Trophoblast cell (in vitro differentiated cells and primary cell): ENCODE measurements at regions not wholly inside any gene's neighbourhood (a gene's known extent, or its start where the extent isn't known, plus 50 kb on each side); places are given as distances from the start of the nearest gene placed in this dataset.
"Not testable (repeated sequence)": the region's sequence is repeated elsewhere in the genome, so short reads cannot be mapped to it uniquely, and the experiment has no call there.

Experiments used
- DNase-seq, 2 donors: peaks; one replicate each; pipeline ENCODE4 v3.0.0-alpha.2; 2016
- H2AFZ ChIP-seq: 2 replicates; pipeline ENCODE4 v1.6.1; 2013; ENCODE audit warnings: low read length, moderate library complexity, mild to moderate bottlenecking; ENCODE audit not compliant: insufficient read depth, poor library complexity
- H2AK5ac ChIP-seq: 2 replicates; pipeline ENCODE4 v1.6.1; 2013; ENCODE audit warnings: mild to moderate bottlenecking, low read length
- H2BK120ac ChIP-seq: 2 replicates; pipeline ENCODE4 v1.6.1; 2013; ENCODE audit warnings: low read length, mild to moderate bottlenecking, moderate library complexity; ENCODE audit not compliant: insufficient read depth, poor library complexity
- H2BK12ac ChIP-seq: 2 replicates; pipeline ENCODE4 v1.6.1; 2013; ENCODE audit warnings: mild to moderate bottlenecking, low read length, moderate library complexity
- H2BK5ac ChIP-seq: 2 replicates; pipeline ENCODE4 v1.6.1; 2013; ENCODE audit warnings: low read length, low read depth, moderate library complexity, mild to moderate bottlenecking; ENCODE audit not compliant: poor library complexity
- H3K14ac ChIP-seq: 2 replicates; pipeline ENCODE4 v1.6.1; 2013; ENCODE audit warnings: mild to moderate bottlenecking, low read length
- H3K18ac ChIP-seq: 2 replicates; pipeline ENCODE4 v1.6.1; 2013; ENCODE audit warnings: mild to moderate bottlenecking, low read length
- H3K23ac ChIP-seq: 2 replicates; pipeline ENCODE4 v1.6.1; 2013; ENCODE audit warnings: low read length
- H3K27ac ChIP-seq: 2 replicates; pipeline ENCODE4 v1.5.1; 2013; ENCODE audit warnings: low read depth, mild to moderate bottlenecking, inconsistent platforms, low read length, moderate library complexity
- H3K27me3 ChIP-seq: 2 replicates; pipeline ENCODE4 v1.6.1; 2013; ENCODE audit warnings: inconsistent platforms, mild to moderate bottlenecking, low read length, moderate library complexity; ENCODE audit not compliant: insufficient read depth
- H3K36me3 ChIP-seq, 2 experiments: 1 replicate in 1 of 2; 2 replicates in 1 of 2; pipeline ENCODE4 v1.6.1; 2013; ENCODE audit warnings: low read length in 2 of 2, mild to moderate bottlenecking in 2 of 2, moderate library complexity in 1 of 2; ENCODE audit not compliant: insufficient read depth in 2 of 2, control insufficient read depth in 1 of 2
- H3K4ac ChIP-seq: 2 replicates; pipeline ENCODE4 v1.6.1; 2013; ENCODE audit warnings: low read depth, mild to moderate bottlenecking, low read length, moderate library complexity
- H3K4me1 ChIP-seq, 2 experiments: 1 replicate in 1 of 2; 2 replicates in 1 of 2; pipeline ENCODE4 v1.6.1; 2013; ENCODE audit warnings: low read length in 2 of 2, mild to moderate bottlenecking in 2 of 2, moderate library complexity in 1 of 2; ENCODE audit not compliant: insufficient read depth in 2 of 2, control insufficient read depth in 1 of 2
- H3K4me2 ChIP-seq: 2 replicates; pipeline ENCODE4 v1.6.1; 2013; ENCODE audit warnings: inconsistent platforms, mild to moderate bottlenecking, low read length, moderate library complexity
- H3K4me3 ChIP-seq: 2 replicates; pipeline ENCODE4 v1.5.1; 2013; ENCODE audit warnings: mild to moderate bottlenecking, low read depth, low read length, inconsistent platforms
- H3K79me1 ChIP-seq: one replicate; pipeline ENCODE4 v1.6.1; 2013; ENCODE audit warnings: low read length
- H3K79me2 ChIP-seq: 2 replicates; pipeline ENCODE4 v1.6.1; 2013; ENCODE audit warnings: low read length, mild to moderate bottlenecking; ENCODE audit not compliant: control insufficient read depth, insufficient read depth, poor library complexity
- H3K9ac ChIP-seq: 2 replicates; pipeline ENCODE4 v1.6.1; 2013; ENCODE audit warnings: mild to moderate bottlenecking, low read length
- H3K9me3 ChIP-seq: 2 replicates; pipeline ENCODE4 v1.6.1; 2013; ENCODE audit warnings: low read depth, mild to moderate bottlenecking, control low read depth, inconsistent platforms, low read length; ENCODE audit not compliant: insufficient read depth
- H4K12ac ChIP-seq: 2 replicates; pipeline ENCODE4 v1.6.1; 2013; ENCODE audit warnings: low read depth, mild to moderate bottlenecking, low read length, moderate library complexity
- H4K8ac ChIP-seq: 2 replicates; pipeline ENCODE4 v1.6.1; 2013; ENCODE audit warnings: low read depth, mild to moderate bottlenecking, low read length, moderate library complexity
- H4K91ac ChIP-seq: one replicate; pipeline ENCODE4 v1.6.1; 2013; ENCODE audit warnings: low read depth, mild to moderate bottlenecking, low read length, moderate library complexity
- WGBS: extraction: QIAGEN DNeasy Blood & Tissue Kit; methylation state at CpG from one replicate; pipeline ENCODE4 v1.1.7; 2013; ENCODE audit warnings: missing lambda C conversion rate; ENCODE audit not compliant: insufficient read length, insufficient coverage; ENCODE audit errors: extremely low coverage; 5-methylcytosine and 5-hydroxymethylcytosine counted together

DNA sequence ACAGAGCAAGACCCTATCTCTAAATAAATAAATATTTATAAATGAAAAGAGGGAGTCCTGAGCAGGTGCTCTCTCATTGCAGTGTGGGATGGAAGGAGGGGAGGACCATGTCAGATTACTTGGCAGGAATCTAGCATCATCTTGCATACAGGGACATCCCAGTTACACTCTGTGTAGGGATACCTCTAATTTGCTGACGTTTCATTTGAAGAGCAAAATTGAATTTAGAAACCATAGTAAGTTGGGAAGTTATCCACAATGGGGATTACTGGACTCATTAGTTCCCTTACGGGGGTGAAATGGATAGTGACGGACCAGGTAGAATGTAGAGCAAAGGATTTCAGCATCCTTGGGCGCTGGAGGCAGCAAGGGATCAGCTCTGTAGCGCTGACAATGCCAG lies 52.1 kb downstream of the ARHGEF18 start:
- Histone ChIP-seq H4K91ac (no peak overlapping the region), H2AFZ (no peak overlapping the region), H3K36me3 (peaks cover 7 to 10% of the 10 kb centered on the region in 2 experiments), H2AK5ac (no peak overlapping the region), H2BK120ac (no peak overlapping the region), H3K4me3 (no peak overlapping the region), H3K4ac (peak overlapping the region; percentile 39), H2BK5ac (no peak overlapping the region), H3K9ac (no peak overlapping the region), H3K4me1 (peaks cover 0 to 16% of the 10 kb centered on the region in 2 experiments), H3K18ac (no peak overlapping the region), H3K27ac (no peak overlapping the region), H2BK12ac (no peak overlapping the region), H3K4me2 (no peak overlapping the region), H3K79me2 (peaks cover 18% of the 10 kb centered on the region), H4K8ac (no peak overlapping the region), H4K12ac (no peak overlapping the region), H3K14ac (no peak overlapping the region), H3K27me3 (no peaks in the 10 kb centered on the region), H3K23ac (no peak overlapping the region), H3K79me1 (no peaks in the 10 kb centered on the region), H3K9me3 (no peaks in the 10 kb centered on the region)
- no CpG with 5 or more reads among the region's 5 CpGs for WGBS
- DNase-seq = no peak

DNA sequence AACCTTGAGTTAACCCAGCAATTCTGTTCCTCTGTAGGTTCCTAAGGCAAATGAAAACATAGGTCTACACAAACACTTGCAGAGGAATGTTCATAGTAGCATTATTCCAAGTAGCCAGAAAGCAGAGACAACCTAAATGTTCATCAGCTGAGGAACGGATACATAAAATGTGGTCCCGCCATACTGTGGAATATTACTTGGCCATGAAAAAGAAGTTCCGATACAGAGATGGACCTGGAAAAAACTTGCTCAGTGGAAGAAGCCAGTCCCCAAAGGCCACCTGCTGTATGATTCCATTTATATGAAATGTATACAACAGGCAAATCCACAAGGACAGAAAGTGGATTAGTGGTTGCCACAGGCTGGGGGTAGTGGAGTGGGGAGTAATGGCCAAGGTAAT lies 53.0 kb downstream of the ARHGEF18 start:
- Histone ChIP-seq H3K9me3 (no peaks in the 10 kb centered on the region), H3K27ac (no peak overlapping the region), H3K36me3 (peaks cover 7 to 10% of the 10 kb centered on the region in 2 experiments), H3K4me1 (peaks cover 0 to 9% of the 10 kb centered on the region in 2 experiments), H3K79me1 (no peaks in the 10 kb centered on the region), H3K4ac (peak overlapping the region; percentile 77), H3K18ac (no peak overlapping the region), H3K14ac (no peak overlapping the region), H3K27me3 (no peaks in the 10 kb centered on the region), H3K79me2 (peaks cover 11% of the 10 kb centered on the region), H3K4me3 (no peak overlapping the region), H3K9ac (no peak overlapping the region), H2AFZ (no peak overlapping the region), H3K23ac (no peak overlapping the region), H4K8ac (no peak overlapping the region), H2BK12ac (no peak overlapping the region), H4K12ac (no peak overlapping the region), H2BK120ac (no peak overlapping the region), H2AK5ac (no peak overlapping the region), H3K4me2 (no peak overlapping the region), H2BK5ac (no peak overlapping the region), H4K91ac (no peak overlapping the region)
- WGBS = no CpG with 5 or more reads among the region's 3 CpGs
- DNase-seq = no peak

DNA sequence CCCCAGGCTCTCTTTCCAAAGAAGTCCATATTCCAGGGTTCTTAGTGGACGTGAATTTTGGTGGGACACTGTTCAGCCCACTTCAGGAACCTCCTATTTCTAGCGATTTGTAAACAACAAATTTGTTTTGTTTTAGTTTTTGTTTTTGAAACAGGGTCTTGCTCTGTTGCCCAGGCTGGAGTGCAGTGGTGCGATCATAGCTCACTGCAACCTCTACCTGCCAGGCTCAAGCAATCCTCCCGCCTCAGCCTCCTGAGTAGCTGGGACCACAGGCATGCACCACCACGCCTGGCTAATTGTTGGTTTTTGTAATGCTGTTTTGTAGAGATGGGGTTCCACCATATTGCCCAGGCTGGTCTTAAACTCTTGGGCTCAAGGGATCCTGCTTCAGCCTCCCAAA lies 56.7 kb downstream of the ARHGEF18 start:
- WGBS = no CpG with 5 or more reads among the region's 5 CpGs
- not testable (repeated sequence) for H2AFZ ChIP-seq, H2AK5ac ChIP-seq, H3K4me1 ChIP-seq, H3K9ac ChIP-seq, H4K12ac ChIP-seq, DNase-seq, H4K91ac ChIP-seq, H3K36me3 ChIP-seq, H3K79me1 ChIP-seq, H3K27ac ChIP-seq, H3K79me2 ChIP-seq, H3K4me3 ChIP-seq, H4K8ac ChIP-seq, H3K9me3 ChIP-seq, H3K4me2 ChIP-seq, H3K14ac ChIP-seq, H2BK5ac ChIP-seq, H3K27me3 ChIP-seq, H2BK120ac ChIP-seq, H3K23ac ChIP-seq, H2BK12ac ChIP-seq
- Histone ChIP-seq H3K4ac (peak overlapping the region; percentile 60), H3K18ac (peak overlapping the region; percentile 8)

DNA sequence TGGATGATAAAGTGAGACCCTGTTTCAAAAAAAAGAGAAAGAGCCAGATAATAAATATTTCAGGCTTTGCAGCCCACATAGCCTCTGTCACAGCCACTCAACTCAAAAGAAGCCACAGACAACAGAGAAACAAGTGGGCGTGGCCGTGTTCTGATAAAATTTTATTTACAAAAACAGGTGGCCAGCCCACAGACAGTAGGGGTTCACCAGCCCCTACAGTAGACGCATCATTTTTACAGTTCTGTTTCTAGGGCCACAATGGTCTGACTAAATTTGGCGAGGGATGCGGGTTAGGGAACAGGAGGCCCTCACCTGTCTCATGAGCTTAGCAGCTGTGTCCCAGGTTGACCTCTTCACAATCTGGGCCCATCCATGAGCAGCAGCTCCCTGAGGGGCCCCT lies 59.5 kb downstream of the ARHGEF18 start:
- no peak overlapping the region for H3K4me2 ChIP-seq
- no peak overlapping the region for H3K4me3 ChIP-seq
- H4K91ac ChIP-seq = no peak overlapping the region
- no peak overlapping the region for H3K14ac ChIP-seq
- no peak overlapping the region for H3K23ac ChIP-seq
- no peaks in the 10 kb centered on the region for H3K79me1 ChIP-seq
- H3K18ac ChIP-seq = no peak overlapping the region
- peak overlapping the region; percentile 47 for H3K4ac ChIP-seq
- no CpG with 5 or more reads among the region's 5 CpGs for WGBS
- H3K9ac ChIP-seq = no peak overlapping the region
- H2BK120ac ChIP-seq = no peak overlapping the region
- H2BK12ac ChIP-seq = no peak overlapping the region
- no peak overlapping the region for H3K27ac ChIP-seq
- H3K79me2 ChIP-seq = peaks cover 10% of the 10 kb centered on the region
- peaks cover 0 to 7% of the 10 kb centered on the region in 2 experiments for H3K4me1 ChIP-seq
- no peak overlapping the region for H2BK5ac ChIP-seq
- no peak overlapping the region for H4K12ac ChIP-seq
- no peaks in the 10 kb centered on the region for H3K27me3 ChIP-seq
- H4K8ac ChIP-seq = no peak overlapping the region
- no peak for DNase-seq
- H2AFZ ChIP-seq = no peak overlapping the region
- no peak overlapping the region for H2AK5ac ChIP-seq
- H3K36me3 ChIP-seq = peaks cover 0 to 2% of the 10 kb centered on the region in 2 experiments
- H3K9me3 ChIP-seq = no peaks in the 10 kb centered on the region
